Kidney (tissue), 13 donors: ENCODE measurements at regions not wholly inside any gene's neighbourhood (a gene's known extent, or its start where the extent isn't known, plus 50 kb on each side); places are given as distances from the start of the nearest gene placed in this dataset.

Source experiments
- DNase-seq, 5 donors: peaks; one replicate each; pipeline ENCODE4 v3.0.0-alpha.2; 2013 to 2020
- FAIRE-seq: peaks from 2 replicates; lab custom pipeline; 2012; peaks lifted over from hg19 to GRCh38; lab: Jason Lieb, UNC
- H3K27ac ChIP-seq, 2 donors: one replicate each; pipeline ENCODE4 v1.7.0; 2013; ENCODE audit warnings: low read depth in 2 of 2, low read length in 2 of 2, inconsistent platforms in 1 of 2
- H3K27me3 ChIP-seq: one replicate; pipeline ENCODE4 v1.7.1; 2013; ENCODE audit warnings: low read length, inconsistent platforms; ENCODE audit not compliant: control insufficient read depth, insufficient read depth
- H3K36me3 ChIP-seq, 3 donors: one replicate each; pipeline versions ENCODE4 v1.7.0 to v1.7.1; 2013; ENCODE audit warnings: low read length in 3 of 3, control low read depth in 1 of 3, inconsistent platforms in 1 of 3; ENCODE audit not compliant: insufficient read depth in 3 of 3, control insufficient read depth in 2 of 3
- H3K4me1 ChIP-seq, 3 donors: one replicate each; pipeline versions ENCODE4 v1.7.0 to v1.7.1; 2013; ENCODE audit warnings: low read length in 3 of 3, inconsistent platforms in 1 of 3, low read depth in 1 of 3; ENCODE audit not compliant: control insufficient read depth in 2 of 3, insufficient read depth in 2 of 3
- H3K4me3 ChIP-seq, 3 donors: one replicate each; pipeline versions ENCODE4 v1.7.0 to v1.8.1; 2013; ENCODE audit warnings: low read length in 3 of 3, control low read depth in 1 of 3, inconsistent platforms in 1 of 3
- H3K9ac ChIP-seq, 3 donors: one replicate each; pipeline versions ENCODE4 v1.7.0 to v1.7.1; 2013; ENCODE audit warnings: low read length in 3 of 3, control low read depth in 1 of 3, inconsistent platforms in 1 of 3
- H3K9me3 ChIP-seq, 3 donors: one replicate each; pipeline versions ENCODE4 v1.7.0 to v1.7.1; 2013; ENCODE audit warnings: low read length in 3 of 3, control low read depth in 1 of 3, inconsistent platforms in 1 of 3; ENCODE audit not compliant: control insufficient read depth in 2 of 3, insufficient read depth in 1 of 3
- intact Hi-C: fragments of 100-400 bp; cut with DNase I; formaldehyde crosslinking; loops from one replicate; pipeline ENCODE4 v1.11.1; 2022
- TF ChIP-seq, protein P1 (sequence below): IDR thresholded peaks from 3 replicates; pipeline ENCODE4 v1.5.1; 2012; ENCODE audit warnings: mild to moderate bottlenecking, moderate library complexity, borderline replicate concordance; ENCODE audit not compliant: insufficient read depth; ENCODE audit errors: extremely low read depth
- donor health status: control.
- donor health status: control.
- donor health status: control.
- donor health status: control.
- donor health status: control.
- donor health status: DM: yes; HTN: yes; CAD: no.
- donor health status: Normal renal cell carcinoma (clear cell type).

DNA sequence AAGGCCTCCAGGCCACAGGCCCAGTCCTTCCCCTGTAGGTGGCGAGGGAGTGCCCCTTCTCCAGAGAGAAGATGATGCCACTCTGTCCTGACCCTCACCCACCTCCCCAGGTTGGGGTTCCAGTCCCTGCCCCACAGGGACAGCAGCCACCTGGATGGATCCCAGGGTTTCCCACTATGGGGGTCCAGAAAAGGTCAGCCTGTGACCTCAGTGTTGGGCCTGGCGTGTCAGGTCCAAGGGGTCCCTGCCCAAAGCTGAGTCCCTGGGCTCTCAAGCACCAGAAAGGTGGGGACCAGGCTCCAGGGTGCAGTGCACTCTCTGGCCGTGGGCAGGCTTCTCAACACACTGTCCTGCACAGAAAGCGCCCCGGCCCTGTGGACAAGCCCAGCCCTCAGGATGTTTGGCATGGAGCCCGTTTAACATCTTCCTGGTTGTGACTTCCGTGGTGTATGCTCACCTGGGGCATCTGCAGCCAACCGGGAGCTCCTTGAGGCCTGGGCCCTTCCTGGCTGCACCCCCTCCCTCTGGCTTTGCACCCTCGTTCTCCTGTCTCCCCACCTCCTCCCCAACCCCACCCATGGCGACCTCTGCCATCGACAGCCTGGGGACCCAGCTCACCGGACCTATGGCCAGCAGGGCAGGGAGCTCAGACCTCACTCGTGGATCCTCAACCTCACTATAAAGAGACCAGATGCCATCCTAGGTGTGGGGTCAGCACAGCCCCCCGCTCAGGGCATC, 58.3 kb upstream of the PPP2R2D start:
- DNase-seq (peak in 1 of 5 donors; percentile 34), FAIRE-seq (no peak)
- Histone ChIP-seq H3K4me1 (no peaks in the 10 kb centered on the region), H3K9me3 (peaks cover 0 to 2% (median 0%) of the 10 kb centered on the region in 3 donors), H3K9ac (no peak overlapping the region), H3K27ac (no peak overlapping the region), H3K27me3 (no peaks in the 10 kb centered on the region), H3K36me3 (no peaks in the 10 kb centered on the region), H3K4me3 (no peak overlapping the region)
- intact Hi-C loops: no loop called here
- TF ChIP-seq, protein P1, sequence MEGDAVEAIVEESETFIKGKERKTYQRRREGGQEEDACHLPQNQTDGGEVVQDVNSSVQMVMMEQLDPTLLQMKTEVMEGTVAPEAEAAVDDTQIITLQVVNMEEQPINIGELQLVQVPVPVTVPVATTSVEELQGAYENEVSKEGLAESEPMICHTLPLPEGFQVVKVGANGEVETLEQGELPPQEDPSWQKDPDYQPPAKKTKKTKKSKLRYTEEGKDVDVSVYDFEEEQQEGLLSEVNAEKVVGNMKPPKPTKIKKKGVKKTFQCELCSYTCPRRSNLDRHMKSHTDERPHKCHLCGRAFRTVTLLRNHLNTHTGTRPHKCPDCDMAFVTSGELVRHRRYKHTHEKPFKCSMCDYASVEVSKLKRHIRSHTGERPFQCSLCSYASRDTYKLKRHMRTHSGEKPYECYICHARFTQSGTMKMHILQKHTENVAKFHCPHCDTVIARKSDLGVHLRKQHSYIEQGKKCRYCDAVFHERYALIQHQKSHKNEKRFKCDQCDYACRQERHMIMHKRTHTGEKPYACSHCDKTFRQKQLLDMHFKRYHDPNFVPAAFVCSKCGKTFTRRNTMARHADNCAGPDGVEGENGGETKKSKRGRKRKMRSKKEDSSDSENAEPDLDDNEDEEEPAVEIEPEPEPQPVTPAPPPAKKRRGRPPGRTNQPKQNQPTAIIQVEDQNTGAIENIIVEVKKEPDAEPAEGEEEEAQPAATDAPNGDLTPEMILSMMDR: no peak

- Histone ChIP-seq H3K9ac (no peak overlapping the region), H3K9me3 (peaks cover 0 to 2% (median 0%) of the 10 kb centered on the region in 3 donors), H3K4me1 (no peaks in the 10 kb centered on the region), H3K27me3 (no peaks in the 10 kb centered on the region), H3K4me3 (no peak overlapping the region), H3K27ac (no peak overlapping the region), H3K36me3 (no peaks in the 10 kb centered on the region)
- intact Hi-C loops: no loop called here
- DNase-seq (peak in 1 of 5 donors; percentile 7), FAIRE-seq (no peak)
- TF ChIP-seq, protein P1: no peak
These were observed 57.7 kb upstream of the PPP2R2D start for GRCh38 chr10:131843089-131843595.

GRCh38 chr10:131843881-131844284, 56.9 kb upstream of the PPP2R2D start:
- no peak for FAIRE-seq
- Histone ChIP-seq H3K36me3 (no peaks in the 10 kb centered on the region), H3K9ac (no peak overlapping the region), H3K27ac (no peak overlapping the region), H3K27me3 (no peaks in the 10 kb centered on the region), H3K4me1 (no peaks in the 10 kb centered on the region), H3K9me3 (peaks cover 0 to 2% (median 0%) of the 10 kb centered on the region in 3 donors), H3K4me3 (no peak overlapping the region)
- intact Hi-C loops: no loop called here
- DNase-seq: peak in 1 of 5 donors; percentile 6
- TF ChIP-seq, protein P1: no peak
